Gastrocnemius medialis (tissue), 4 donors: ENCODE measurements at regions not wholly inside any gene's neighbourhood (a gene's known extent, or its start where the extent isn't known, plus 50 kb on each side); places are given as distances from the start of the nearest gene placed in this dataset.

Source experiments
- ATAC-seq, 2 donors: fragments of 150-250 bp; one replicate each; pipeline ENCODE4 v1.9.1; 2016
- DNase-seq, 2 donors: peaks; one replicate each; pipeline ENCODE4 v3.0.0-alpha.2; 2019
- H3K27ac ChIP-seq, 4 donors: fragments of 200-600 bp; sonication (generic); 1 replicate in 1 of 4; 2 replicates in 3 of 4; pipeline ENCODE4 v1.5.1; 2016 to 2018; ENCODE audit warnings: mild to moderate bottlenecking in 2 of 4, moderate library complexity in 1 of 4
- H3K27me3 ChIP-seq, 3 donors: fragments of 200-600 bp; sonication (generic) in 2 of 3; 1 replicate in 1 of 3; 2 replicates in 2 of 3; pipeline versions ENCODE4 v1.5.1 to v1.6.0; 2016 to 2019; ENCODE audit warnings: mild to moderate bottlenecking in 1 of 3, moderate library complexity in 1 of 3
- H3K36me3 ChIP-seq, 2 donors: fragments of 200-600 bp; sonication (generic) in 1 of 2; one replicate each; pipeline ENCODE4 v1.5.1; 2017 to 2018
- H3K4me1 ChIP-seq, 2 donors: fragments of 200-600 bp; sonication (generic) in 1 of 2; one replicate each; pipeline ENCODE4 v1.5.1; 2016 to 2017; ENCODE audit warnings: mild to moderate bottlenecking in 2 of 2
- H3K4me3 ChIP-seq, 4 donors: fragments of 200-600 bp; sonication (generic) in 3 of 4; 1 replicate in 1 of 4; 2 replicates in 3 of 4; pipeline ENCODE4 v1.5.1; 2016 to 2019; ENCODE audit warnings: mild to moderate bottlenecking in 2 of 4
- H3K9me3 ChIP-seq, 3 donors: fragments of 200-600 bp; sonication (generic) in 2 of 3; 1 replicate in 1 of 3; 2 replicates in 2 of 3; pipeline ENCODE4 v1.5.1; 2016 to 2019
- POLR2A ChIP-seq, 2 donors: fragments of 450-650 bp; IDR thresholded peaks; one replicate each; pipeline ENCODE4 v1.6.1; 2017; ENCODE audit warnings: antibody characterized with exemption in 2 of 2, mild to moderate bottlenecking in 2 of 2, moderate library complexity in 2 of 2
- in situ Hi-C, 4 donors: fragments of 200-750 bp; cut with MboI; loops; one replicate each; pipeline versions ENCODE4 v1.15.0 to v1.8.0; 2017; ENCODE audit warnings: low sequenced_read_pairs in 4 of 4
- intact Hi-C: fragments of 100-400 bp; cut with DNase I; formaldehyde crosslinking; loops from one replicate; pipeline ENCODE4 v1.15.1; 2023; ENCODE audit warnings: low total_unique reads
- TF ChIP-seq, protein P1 (sequence below), 5 experiments: fragments of 450-650 bp in 3 of 5; fragments of 200-600 bp in 2 of 5; sonication (generic) in 2 of 5; IDR thresholded peaks in 4 of 5; conservative IDR thresholded peaks in 1 of 5; 1 replicate in 4 of 5; 2 replicates in 1 of 5; pipeline ENCODE4 v1.5.1; 2016 to 2019; ENCODE audit warnings: antibody characterized with exemption in 5 of 5, mild to moderate bottlenecking in 3 of 5, moderate library complexity in 3 of 5

- H3K27me3 ChIP-seq, result no peaks in the 10 kb centered on the region
- ATAC-seq (peak in 1 of 2 donors; percentile 43), DNase-seq (no peak)
- TF ChIP-seq, protein P1, sequence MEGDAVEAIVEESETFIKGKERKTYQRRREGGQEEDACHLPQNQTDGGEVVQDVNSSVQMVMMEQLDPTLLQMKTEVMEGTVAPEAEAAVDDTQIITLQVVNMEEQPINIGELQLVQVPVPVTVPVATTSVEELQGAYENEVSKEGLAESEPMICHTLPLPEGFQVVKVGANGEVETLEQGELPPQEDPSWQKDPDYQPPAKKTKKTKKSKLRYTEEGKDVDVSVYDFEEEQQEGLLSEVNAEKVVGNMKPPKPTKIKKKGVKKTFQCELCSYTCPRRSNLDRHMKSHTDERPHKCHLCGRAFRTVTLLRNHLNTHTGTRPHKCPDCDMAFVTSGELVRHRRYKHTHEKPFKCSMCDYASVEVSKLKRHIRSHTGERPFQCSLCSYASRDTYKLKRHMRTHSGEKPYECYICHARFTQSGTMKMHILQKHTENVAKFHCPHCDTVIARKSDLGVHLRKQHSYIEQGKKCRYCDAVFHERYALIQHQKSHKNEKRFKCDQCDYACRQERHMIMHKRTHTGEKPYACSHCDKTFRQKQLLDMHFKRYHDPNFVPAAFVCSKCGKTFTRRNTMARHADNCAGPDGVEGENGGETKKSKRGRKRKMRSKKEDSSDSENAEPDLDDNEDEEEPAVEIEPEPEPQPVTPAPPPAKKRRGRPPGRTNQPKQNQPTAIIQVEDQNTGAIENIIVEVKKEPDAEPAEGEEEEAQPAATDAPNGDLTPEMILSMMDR (IDR thresholded peaks at IDR 0.05 in 4 of 5, conservative IDR thresholded peaks at IDR 0.05 in 1 of 5), result no peak
- TF ChIP-seq POLR2A (IDR thresholded peaks at IDR 0.05), result no peak
- H3K4me1 ChIP-seq, result peaks cover 19 to 21% of the 10 kb centered on the region in 2 donors
- no peak overlapping the region for H3K4me3 ChIP-seq
- intact Hi-C loops, result loop anchor here (5.0 kb wide), 2 partner anchors 406 to 551 kb away; partner anchors contain the start of gene RNF146
- H3K36me3 ChIP-seq, result no peaks in the 10 kb centered on the region
- peak overlapping the region; percentile 79 to 83 (median 79) for H3K27ac ChIP-seq
- in situ Hi-C loops, result no loop called here
- no peaks in the 10 kb centered on the region for H3K9me3 ChIP-seq
Measured at GRCh38 chr6:126716032-126716431, 376.1 kb downstream of the CENPW start.

DNA sequence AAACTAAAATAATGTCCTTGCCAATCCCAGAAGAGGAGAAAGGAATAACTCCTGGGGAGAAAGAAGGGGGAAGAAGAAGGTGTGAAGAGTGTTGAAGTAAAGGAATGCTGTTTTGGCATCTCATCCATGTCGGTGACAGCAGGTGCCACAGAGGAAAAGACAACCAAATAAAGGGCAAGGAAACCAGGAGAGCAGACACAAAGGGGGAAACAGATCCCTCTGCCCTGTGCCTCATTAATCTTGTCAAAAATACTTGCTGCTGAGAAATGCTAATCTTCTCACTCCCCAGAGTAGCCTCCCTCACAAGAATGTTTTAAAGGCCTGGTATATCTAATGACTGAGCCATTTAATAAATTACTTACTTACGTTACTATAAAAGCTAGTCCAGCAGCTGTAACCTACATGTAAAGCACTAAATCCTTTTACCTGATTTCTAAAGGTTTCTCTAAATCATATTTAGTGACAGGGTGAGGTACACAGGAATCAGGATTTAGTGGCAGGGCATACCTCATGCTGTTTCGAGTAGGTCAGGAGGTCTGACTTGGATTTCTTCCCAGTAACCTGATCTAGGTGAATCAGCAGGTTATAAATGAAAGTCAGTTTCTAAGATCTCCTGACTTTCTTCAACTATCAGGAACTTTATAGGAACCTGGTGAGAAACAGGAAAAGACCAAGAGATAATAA, 377.1 kb downstream of the CENPW start:
- H3K27ac ChIP-seq, result peak overlapping the region; percentile 79 to 83 (median 79)
- H3K4me3 ChIP-seq, result no peak overlapping the region
- DNase-seq (peak; percentile 30 to 45), ATAC-seq (peak; percentile 99)
- intact Hi-C loops, result loop anchor here (5.0 kb wide), 2 partner anchors 405 to 550 kb away; partner anchors contain the start of gene RNF146
- no peaks in the 10 kb centered on the region for H3K27me3 ChIP-seq
- no peaks in the 10 kb centered on the region for H3K9me3 ChIP-seq
- H3K36me3 ChIP-seq, result no peaks in the 10 kb centered on the region
- peaks cover 19 to 21% of the 10 kb centered on the region in 2 donors for H3K4me1 ChIP-seq
- in situ Hi-C loops, result no loop called here
- TF ChIP-seq, protein P1 (IDR thresholded peaks at IDR 0.05 in 4 of 5, conservative IDR thresholded peaks at IDR 0.05 in 1 of 5), result no peak
- TF ChIP-seq POLR2A (IDR thresholded peaks at IDR 0.05), result no peak

DNA sequence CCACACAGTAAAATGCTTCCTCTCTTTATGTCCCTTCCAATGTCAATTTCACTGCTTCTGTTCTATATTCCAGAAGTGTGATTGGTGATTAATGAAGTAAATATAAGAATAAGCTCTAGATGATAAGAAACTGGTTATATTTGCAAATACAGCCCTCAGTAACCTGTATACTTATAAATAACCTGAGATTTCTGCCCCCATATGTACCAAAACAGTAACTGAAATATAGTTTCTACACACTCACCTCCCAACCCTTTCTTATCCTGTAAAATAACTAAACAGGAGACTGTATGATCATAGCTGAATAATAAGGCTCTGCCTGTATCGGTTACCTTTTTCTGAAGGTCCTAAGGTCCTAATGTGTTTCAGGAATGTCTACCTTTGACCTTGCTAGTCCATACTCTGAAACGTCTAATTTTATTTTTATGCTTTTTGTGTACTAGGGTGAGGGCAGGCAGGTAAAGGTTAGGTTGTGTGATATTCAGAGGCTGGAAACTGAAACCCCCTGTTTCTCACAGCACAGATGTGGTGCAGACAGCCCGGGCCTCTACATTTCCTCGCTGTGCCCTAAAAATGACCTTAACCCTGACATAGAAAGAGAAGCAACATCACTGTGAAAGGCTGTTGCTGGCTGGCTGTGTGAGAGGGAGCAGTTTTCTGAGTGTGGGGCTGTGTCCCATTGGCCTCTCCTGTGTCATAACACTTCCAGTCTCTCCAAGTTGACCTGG, 378.8 kb downstream of the CENPW start:
- ATAC-seq (no peak), DNase-seq (no peak)
- no peaks in the 10 kb centered on the region for H3K27me3 ChIP-seq
- no peak overlapping the region for H3K4me3 ChIP-seq
- no peaks in the 10 kb centered on the region for H3K9me3 ChIP-seq
- TF ChIP-seq, protein P1 (IDR thresholded peaks at IDR 0.05 in 4 of 5, conservative IDR thresholded peaks at IDR 0.05 in 1 of 5), result no peak
- H3K27ac ChIP-seq, result peak overlapping the region in 3 of 4 donors; percentile 4 to 79 (median 79)
- H3K36me3 ChIP-seq, result no peaks in the 10 kb centered on the region
- intact Hi-C loops (loop anchor here (5.0 kb wide), 2 partner anchors 404 to 549 kb away; partner anchors contain the start of gene RNF146), in situ Hi-C loops (no loop called here)
- peaks cover 19 to 21% of the 10 kb centered on the region in 2 donors for H3K4me1 ChIP-seq

DNA sequence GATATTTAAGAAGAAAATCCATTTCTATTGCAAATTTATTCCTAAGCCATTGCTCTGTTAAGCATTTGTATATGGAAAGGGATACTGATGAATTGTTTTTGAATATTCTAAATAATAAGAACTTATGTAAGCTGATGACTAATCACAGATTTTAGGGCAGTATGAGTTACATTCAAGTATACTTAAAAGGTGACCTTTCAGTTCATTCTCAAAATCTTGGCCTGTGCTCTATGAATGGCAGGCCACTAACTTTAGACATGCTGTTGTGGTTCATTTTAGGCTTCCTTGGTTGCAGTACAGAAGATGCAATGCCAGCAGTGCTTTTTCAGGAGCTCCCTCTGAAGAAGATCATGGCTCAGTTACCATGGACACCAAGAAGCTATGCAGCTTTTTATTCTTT, 380.4 kb downstream of the CENPW start:
- no peak for ATAC-seq
- no peaks in the 10 kb centered on the region for H3K9me3 ChIP-seq
- DNase-seq, result no peak
- H3K4me3 ChIP-seq, result no peak overlapping the region
- no peak overlapping the region for H3K27ac ChIP-seq
- H3K36me3 ChIP-seq, result no peaks in the 10 kb centered on the region
- TF ChIP-seq POLR2A (IDR thresholded peaks at IDR 0.05), result no peak
- TF ChIP-seq, protein P1 (IDR thresholded peaks at IDR 0.05 in 4 of 5, conservative IDR thresholded peaks at IDR 0.05 in 1 of 5), result no peak
- no peaks in the 10 kb centered on the region for H3K27me3 ChIP-seq
- in situ Hi-C loops (no loop called here), intact Hi-C loops (no loop called here)
- peaks cover 19 to 21% of the 10 kb centered on the region in 2 donors for H3K4me1 ChIP-seq
